ENCODE measurements at regions not wholly inside any gene's neighbourhood (a gene's known extent, or its start where the extent isn't known, plus 50 kb on each side); places are given as distances from the start of the nearest gene placed in this dataset.
"Not testable (repeated sequence)": the region's sequence is repeated elsewhere in the genome, so short reads cannot be mapped to it uniquely, and the experiment has no call there.

GRCh38 chr20:30168800-30169138 is 1088.7 kb upstream of the DEFB115 start:
- no peaks in the 10 kb centered on the region for H4K20me1 ChIP-seq (ENCODE audit: control insufficient read depth, extremely low read depth, insufficient read depth, low read length)
- DNase-seq (ENCODE audit: low read depth in 2 of 2), result no peak
- no peak overlapping the region for H2AFZ ChIP-seq (ENCODE audit: low read length)
- H3K4me2 ChIP-seq (ENCODE audit: extremely low read depth, insufficient read depth, low read length), result no peak overlapping the region
- H3K4me1 ChIP-seq (ENCODE audit: control insufficient read depth, extremely low read depth, insufficient read depth, low read length), result no peaks in the 10 kb centered on the region
- H3K27ac ChIP-seq (ENCODE audit: insufficient read depth, low read length), result no peak overlapping the region
- no peak for TF ChIP-seq CTCF (conservative IDR thresholded peaks at IDR 0.05 in 1 of 2, IDR thresholded peaks at IDR 0.05 in 1 of 2; ENCODE audit: low read depth in 1 of 2, low read length in 2 of 2)
- TF ChIP-seq EZH2 (IDR thresholded peaks at IDR 0.05; ENCODE audit: low read length, missing control alignments), result no peak
- no peak overlapping the region for H3K4me3 ChIP-seq (replicated peaks in 1 of 4; ENCODE audit: control extremely low read depth in 1 of 4, insufficient read depth in 1 of 4, low read depth in 3 of 4, low read length in 4 of 4)
- no peaks in the 10 kb centered on the region for H3K79me2 ChIP-seq (ENCODE audit: control insufficient read depth, insufficient read depth, low read length)
- H3K27me3 ChIP-seq (ENCODE audit: control insufficient read depth, insufficient read depth, low read length), result no peaks in the 10 kb centered on the region
- no peak overlapping the region for H3K9ac ChIP-seq (ENCODE audit: insufficient read depth, low read length)
- H3K9me3 ChIP-seq (ENCODE audit: control insufficient read depth, insufficient read depth, low read depth, low read length), result no peaks in the 10 kb centered on the region
- no peaks in the 10 kb centered on the region for H3K36me3 ChIP-seq (ENCODE audit: control insufficient read depth, insufficient read depth, low read length)

- no peak overlapping the region for H3K9ac ChIP-seq (ENCODE audit: insufficient read depth, low read length)
- H3K27me3 ChIP-seq (ENCODE audit: control insufficient read depth, insufficient read depth, low read length), result no peaks in the 10 kb centered on the region
- no peaks in the 10 kb centered on the region for H3K9me3 ChIP-seq (ENCODE audit: control insufficient read depth, insufficient read depth, low read depth, low read length)
- no peak overlapping the region for H3K4me3 ChIP-seq (replicated peaks in 1 of 4; ENCODE audit: control extremely low read depth in 1 of 4, insufficient read depth in 1 of 4, low read depth in 3 of 4, low read length in 4 of 4)
- no peak overlapping the region for H3K27ac ChIP-seq (ENCODE audit: insufficient read depth, low read length)
- DNase-seq (ENCODE audit: low read depth in 2 of 2), result no peak
- no peak for TF ChIP-seq EZH2 (IDR thresholded peaks at IDR 0.05; ENCODE audit: low read length, missing control alignments)
- TF ChIP-seq CTCF (conservative IDR thresholded peaks at IDR 0.05 in 1 of 2, IDR thresholded peaks at IDR 0.05 in 1 of 2; ENCODE audit: low read depth in 1 of 2, low read length in 2 of 2), result no peak
- H3K79me2 ChIP-seq (ENCODE audit: control insufficient read depth, insufficient read depth, low read length), result no peaks in the 10 kb centered on the region
- H3K36me3 ChIP-seq (ENCODE audit: control insufficient read depth, insufficient read depth, low read length), result no peaks in the 10 kb centered on the region
- H3K4me1 ChIP-seq (ENCODE audit: control insufficient read depth, extremely low read depth, insufficient read depth, low read length), result no peaks in the 10 kb centered on the region
- H4K20me1 ChIP-seq (ENCODE audit: control insufficient read depth, extremely low read depth, insufficient read depth, low read length), result no peaks in the 10 kb centered on the region
- H3K4me2 ChIP-seq (ENCODE audit: extremely low read depth, insufficient read depth, low read length), result no peak overlapping the region
- no peak overlapping the region for H2AFZ ChIP-seq (ENCODE audit: low read length)
These were observed 1081.8 kb upstream of the DEFB115 start for GRCh38 chr20:30175681-30176080.

- H3K27me3 ChIP-seq (ENCODE audit: control insufficient read depth, insufficient read depth, low read length); H2AFZ ChIP-seq (ENCODE audit: low read length): not testable (repeated sequence)
These were observed 1074.3 kb upstream of the DEFB115 start for GRCh38 chr20:30183124-30183523.

GRCh38 chr20:30191785-30192184 is 1065.7 kb upstream of the DEFB115 start:
- H3K36me3 ChIP-seq (ENCODE audit: control insufficient read depth, insufficient read depth, low read length); H3K4me2 ChIP-seq (ENCODE audit: extremely low read depth, insufficient read depth, low read length); H4K20me1 ChIP-seq (ENCODE audit: control insufficient read depth, extremely low read depth, insufficient read depth, low read length); H3K27ac ChIP-seq (ENCODE audit: insufficient read depth, low read length); H3K4me1 ChIP-seq (ENCODE audit: control insufficient read depth, extremely low read depth, insufficient read depth, low read length); H3K79me2 ChIP-seq (ENCODE audit: control insufficient read depth, insufficient read depth, low read length); DNase-seq (ENCODE audit: low read depth in 2 of 2); H3K4me3 ChIP-seq (replicated peaks in 1 of 4; ENCODE audit: control extremely low read depth in 1 of 4, insufficient read depth in 1 of 4, low read depth in 3 of 4, low read length in 4 of 4); H3K9me3 ChIP-seq (ENCODE audit: control insufficient read depth, insufficient read depth, low read depth, low read length); H3K27me3 ChIP-seq (ENCODE audit: control insufficient read depth, insufficient read depth, low read length); H2AFZ ChIP-seq (ENCODE audit: low read length); H3K9ac ChIP-seq (ENCODE audit: insufficient read depth, low read length): not testable (repeated sequence)

More at GRCh38 chr20:30183124-30183523, 1074.3 kb upstream of the DEFB115 start:
- not testable (repeated sequence) for DNase-seq (ENCODE audit: low read depth in 2 of 2); H3K4me2 ChIP-seq (ENCODE audit: extremely low read depth, insufficient read depth, low read length); H3K9ac ChIP-seq (ENCODE audit: insufficient read depth, low read length); H3K4me1 ChIP-seq (ENCODE audit: control insufficient read depth, extremely low read depth, insufficient read depth, low read length); H3K27ac ChIP-seq (ENCODE audit: insufficient read depth, low read length); H3K36me3 ChIP-seq (ENCODE audit: control insufficient read depth, insufficient read depth, low read length); H3K9me3 ChIP-seq (ENCODE audit: control insufficient read depth, insufficient read depth, low read depth, low read length); H4K20me1 ChIP-seq (ENCODE audit: control insufficient read depth, extremely low read depth, insufficient read depth, low read length); H3K79me2 ChIP-seq (ENCODE audit: control insufficient read depth, insufficient read depth, low read length); H3K4me3 ChIP-seq (replicated peaks in 1 of 4; ENCODE audit: control extremely low read depth in 1 of 4, insufficient read depth in 1 of 4, low read depth in 3 of 4, low read length in 4 of 4)

GRCh38 chr20:30234477-30234876 is 1023.0 kb upstream of the DEFB115 start:
- H3K4me2 ChIP-seq (ENCODE audit: extremely low read depth, insufficient read depth, low read length); H3K27ac ChIP-seq (ENCODE audit: insufficient read depth, low read length); H3K79me2 ChIP-seq (ENCODE audit: control insufficient read depth, insufficient read depth, low read length); H2AFZ ChIP-seq (ENCODE audit: low read length); H3K4me1 ChIP-seq (ENCODE audit: control insufficient read depth, extremely low read depth, insufficient read depth, low read length); H3K9me3 ChIP-seq (ENCODE audit: control insufficient read depth, insufficient read depth, low read depth, low read length); H3K4me3 ChIP-seq (replicated peaks in 1 of 4; ENCODE audit: control extremely low read depth in 1 of 4, insufficient read depth in 1 of 4, low read depth in 3 of 4, low read length in 4 of 4); H4K20me1 ChIP-seq (ENCODE audit: control insufficient read depth, extremely low read depth, insufficient read depth, low read length); DNase-seq (ENCODE audit: low read depth in 2 of 2); H3K27me3 ChIP-seq (ENCODE audit: control insufficient read depth, insufficient read depth, low read length); H3K36me3 ChIP-seq (ENCODE audit: control insufficient read depth, insufficient read depth, low read length); H3K9ac ChIP-seq (ENCODE audit: insufficient read depth, low read length): not testable (repeated sequence)

- not testable (repeated sequence) for H3K27me3 ChIP-seq (ENCODE audit: control insufficient read depth, insufficient read depth, low read length); H3K79me2 ChIP-seq (ENCODE audit: control insufficient read depth, insufficient read depth, low read length); H3K4me3 ChIP-seq (replicated peaks in 1 of 4; ENCODE audit: control extremely low read depth in 1 of 4, insufficient read depth in 1 of 4, low read depth in 3 of 4, low read length in 4 of 4); H3K4me2 ChIP-seq (ENCODE audit: extremely low read depth, insufficient read depth, low read length); DNase-seq (ENCODE audit: low read depth in 2 of 2); H3K36me3 ChIP-seq (ENCODE audit: control insufficient read depth, insufficient read depth, low read length); H3K4me1 ChIP-seq (ENCODE audit: control insufficient read depth, extremely low read depth, insufficient read depth, low read length); H4K20me1 ChIP-seq (ENCODE audit: control insufficient read depth, extremely low read depth, insufficient read depth, low read length); H3K9me3 ChIP-seq (ENCODE audit: control insufficient read depth, insufficient read depth, low read depth, low read length); H3K9ac ChIP-seq (ENCODE audit: insufficient read depth, low read length); H2AFZ ChIP-seq (ENCODE audit: low read length); H3K27ac ChIP-seq (ENCODE audit: insufficient read depth, low read length)
These were observed 982.4 kb upstream of the DEFB115 start for GRCh38 chr20:30275073-30275472.

All from fibroblast of lung (primary cell).